SK-N-SH treated with all-trans-retinoic acid at 6 μM for 48 hours (cell line): ENCODE measurements at regions not wholly inside any gene's neighbourhood (a gene's known extent, or its start where the extent isn't known, plus 50 kb on each side); places are given as distances from the start of the nearest gene placed in this dataset.

Experiments used
- ATAC-seq: fragments of 200-7000 bp; cut with Tn5 transposase; 3 replicates; pipeline ENCODE4 v1.9.1; 2020; ENCODE audit warnings: mild to moderate bottlenecking, moderate library complexity
- BACH2 ChIP-seq: fragments of 250-450 bp; sonication (Bioruptor Pico); IDR thresholded peaks from 2 replicates; pipeline ENCODE4 v1.9.0; 2021; ENCODE audit warnings: mild to moderate bottlenecking, borderline replicate concordance
- CREB5 ChIP-seq: fragments of 250-450 bp; sonication (Bioruptor Pico); IDR thresholded peaks from 2 replicates; pipeline ENCODE4 v1.5.1; 2020; ENCODE audit warnings: low read depth, mild to moderate bottlenecking, moderate library complexity
- CSDC2 ChIP-seq: fragments of 250-450 bp; sonication (Bioruptor Pico); IDR thresholded peaks from 2 replicates; pipeline ENCODE4 v1.5.0; 2020; ENCODE audit warnings: mild to moderate bottlenecking, moderate library complexity
- CSRNP3 ChIP-seq: fragments of 250-450 bp; sonication (Bioruptor Pico); IDR thresholded peaks from 2 replicates; pipeline ENCODE4 v1.5.1; 2021; ENCODE audit warnings: mild to moderate bottlenecking, moderate library complexity
- ESRRG ChIP-seq: fragments of 250-450 bp; sonication (Bioruptor Pico); IDR thresholded peaks from 2 replicates; pipeline ENCODE4 v1.6.1; 2021; ENCODE audit warnings: mild to moderate bottlenecking
- GLIS3 ChIP-seq: fragments of 250-450 bp; sonication (Bioruptor Pico); IDR thresholded peaks from 2 replicates; pipeline ENCODE4 v1.5.0; 2020; ENCODE audit warnings: mild to moderate bottlenecking, moderate library complexity
- ISL1 ChIP-seq: fragments of 250-450 bp; sonication (Bioruptor Pico); IDR thresholded peaks from 2 replicates; pipeline ENCODE4 v2.1.2; 2022; ENCODE audit warnings: mild to moderate bottlenecking, moderate library complexity
- OSR1 ChIP-seq: fragments of 250-450 bp; sonication (Bioruptor Pico); IDR thresholded peaks from 2 replicates; pipeline ENCODE4 v1.8.0; 2022; ENCODE audit warnings: moderate library complexity, mild to moderate bottlenecking, inconsistent platforms
- PATZ1 ChIP-seq: fragments of 250-450 bp; sonication (Bioruptor Pico); IDR thresholded peaks from 2 replicates; pipeline ENCODE4 v1.8.0; 2020; ENCODE audit warnings: mild to moderate bottlenecking, moderate library complexity, borderline replicate concordance
- POU6F1 ChIP-seq: fragments of 250-450 bp; sonication (Bioruptor Pico); IDR thresholded peaks from 2 replicates; pipeline ENCODE4 v1.8.0; 2021; ENCODE audit warnings: low read depth, mild to moderate bottlenecking, moderate library complexity, borderline replicate concordance
- PPARA ChIP-seq: fragments of 250-450 bp; sonication (Bioruptor Pico); IDR thresholded peaks from 2 replicates; pipeline ENCODE4 v1.5.0; 2020; ENCODE audit warnings: mild to moderate bottlenecking, borderline replicate concordance
- RARB ChIP-seq: fragments of 250-450 bp; sonication (Bioruptor Pico); IDR thresholded peaks from 2 replicates; pipeline ENCODE4 v1.8.0; 2021; ENCODE audit warnings: mild to moderate bottlenecking, moderate library complexity
- SNAI2 ChIP-seq: fragments of 250-450 bp; sonication (Bioruptor Pico); IDR thresholded peaks from 2 replicates; pipeline ENCODE4 v1.5.0; 2020; ENCODE audit warnings: mild to moderate bottlenecking, moderate library complexity
- TCF4 ChIP-seq: fragments of 250-450 bp; sonication (Bioruptor Pico); IDR thresholded peaks from 2 replicates; pipeline ENCODE4 v1.8.0; 2021; ENCODE audit warnings: mild to moderate bottlenecking, moderate library complexity, borderline replicate concordance
- TOX ChIP-seq: fragments of 250-450 bp; sonication (Bioruptor Pico); IDR thresholded peaks from 2 replicates; pipeline ENCODE4 v1.8.0; 2021; ENCODE audit warnings: mild to moderate bottlenecking, moderate library complexity, borderline replicate concordance
- TSHZ2 ChIP-seq: fragments of 250-450 bp; sonication (Bioruptor Pico); IDR thresholded peaks from 2 replicates; pipeline ENCODE4 v1.5.0; 2020; ENCODE audit warnings: mild to moderate bottlenecking, moderate library complexity
- ZC3H10 ChIP-seq: fragments of 250-450 bp; sonication (Bioruptor Pico); IDR thresholded peaks from 2 replicates; pipeline ENCODE4 v1.5.1; 2021; ENCODE audit warnings: mild to moderate bottlenecking, moderate library complexity
- ZFP3 ChIP-seq: fragments of 250-450 bp; sonication (Bioruptor Pico); IDR thresholded peaks from 2 replicates; pipeline ENCODE4 v1.5.0; 2020; ENCODE audit warnings: mild to moderate bottlenecking, moderate library complexity
- ZNF565 ChIP-seq: fragments of 450-650 bp; formaldehyde crosslinking; conservative IDR thresholded peaks from 2 replicates; pipeline ENCODE4 v1.5.0; 2020; ENCODE audit warnings: low read depth, mild to moderate bottlenecking, moderate library complexity
- ZNF8 ChIP-seq: fragments of 450-650 bp; formaldehyde crosslinking; IDR thresholded peaks from 2 replicates; pipeline ENCODE4 v1.5.0; 2020; ENCODE audit warnings: mild to moderate bottlenecking, moderate library complexity

- TF ChIP-seq RARB (CRISPR knock-in tag) (no peak), ZNF8 (CRISPR knock-in tag) (no peak), POU6F1 (no peak), BACH2 (CRISPR knock-in tag) (no peak), TCF4 (CRISPR knock-in tag) (no peak), TOX (CRISPR knock-in tag) (no peak), CSDC2 (CRISPR knock-in tag) (no peak), PATZ1 (CRISPR knock-in tag) (no peak), SNAI2 (CRISPR knock-in tag) (no peak), OSR1 (CRISPR knock-in tag) (no peak), ZFP3 (no peak), GLIS3 (no peak), ZC3H10 (no peak), CSRNP3 (CRISPR knock-in tag) (no peak), PPARA (CRISPR knock-in tag) (no peak), ISL1 (CRISPR knock-in tag) (no peak), ESRRG (CRISPR knock-in tag) (no peak), CREB5 (no peak), TSHZ2 (CRISPR knock-in tag) (no peak)
- TF ChIP-seq, all 23 proteins: peak for 0
- ATAC-seq: no peak
Observed at GRCh38 chr10:129090618-129091366, 376.2 kb upstream of the MGMT start.

- ATAC-seq: no peak
- TF ChIP-seq RARB (CRISPR knock-in tag): no peak
- TF ChIP-seq GLIS3: no peak
- no peak for TF ChIP-seq PATZ1 (CRISPR knock-in tag)
Observed at GRCh38 chr10:129093641-129094040, 373.4 kb upstream of the MGMT start.

GRCh38 chr10:129094233-129094632 lies 372.8 kb upstream of the MGMT start:
- ATAC-seq: no peak
- TF ChIP-seq ESRRG (CRISPR knock-in tag): no peak
- TF ChIP-seq TCF4 (CRISPR knock-in tag): no peak
- no peak for TF ChIP-seq RARB (CRISPR knock-in tag)
- no peak for TF ChIP-seq POU6F1
- TF ChIP-seq ZC3H10: no peak
- TF ChIP-seq ZNF565 (CRISPR knock-in tag): no peak
- TF ChIP-seq CSDC2 (CRISPR knock-in tag): no peak
